ENCODE measurements at regions not wholly inside any gene's neighbourhood (a gene's known extent, or its start where the extent isn't known, plus 50 kb on each side); places are given as distances from the start of the nearest gene placed in this dataset.

DNA sequence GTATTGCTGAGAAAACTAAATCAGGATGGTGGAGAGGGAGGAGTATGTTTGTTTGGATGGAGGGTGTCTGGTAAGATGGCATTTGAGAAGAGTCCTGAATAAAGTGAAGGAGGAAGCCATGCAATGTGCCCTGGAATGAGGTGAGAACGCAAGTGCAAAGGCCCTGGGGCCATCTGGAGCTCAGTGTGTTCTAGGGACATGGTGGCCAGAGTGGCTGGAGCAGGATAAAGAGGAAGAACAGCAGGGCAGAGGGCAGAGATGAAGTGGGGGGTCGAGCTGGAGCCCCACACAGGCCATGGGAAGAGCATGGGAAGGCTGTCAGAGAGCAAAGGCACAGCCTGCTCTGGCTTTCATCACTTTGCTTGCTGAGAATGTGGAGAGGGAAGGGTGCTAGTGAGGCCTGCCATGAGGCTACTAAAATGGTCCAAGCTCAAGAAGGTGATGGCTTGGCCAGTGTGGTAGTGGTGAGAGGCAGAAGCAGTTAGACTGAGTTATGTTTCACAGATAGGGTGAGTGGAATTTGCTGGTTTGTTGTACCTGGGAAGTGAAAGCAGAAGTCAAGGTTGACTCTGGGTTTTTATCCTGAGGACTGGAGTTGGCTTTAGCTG is 234.1 kb downstream of the FOXL1 start:
- no peak overlapping the region for H3K4me3 ChIP-seq (ENCODE audit: low read depth, low read length)
- TF ChIP-seq CTCF (IDR thresholded peaks at IDR 0.05; ENCODE audit: insufficient read depth, low read depth, low read length, missing control alignments), result no peak
- DNase-seq (ENCODE audit: low read depth), result no peak

DNA sequence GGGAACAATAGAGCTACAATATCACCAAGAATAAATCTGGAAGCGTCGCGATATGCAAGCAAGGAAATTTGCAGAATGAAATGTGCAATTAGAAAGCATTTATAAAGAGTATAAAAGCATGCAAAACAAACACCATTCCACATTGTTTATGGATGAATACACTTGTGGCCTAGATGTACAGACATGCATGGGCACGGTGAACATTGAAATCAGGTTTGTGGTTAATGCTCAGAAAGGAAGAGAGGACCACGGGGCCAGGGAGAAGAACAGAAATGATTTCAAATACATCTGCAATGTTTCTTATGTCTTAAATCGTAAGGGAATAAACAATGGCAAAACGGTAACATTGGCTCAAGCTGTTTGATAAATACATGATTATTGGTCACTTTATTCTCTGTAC is 235.9 kb downstream of the FOXL1 start:
- DNase-seq (ENCODE audit: low read depth), result no peak
- no peak for TF ChIP-seq CTCF (IDR thresholded peaks at IDR 0.05; ENCODE audit: insufficient read depth, low read depth, low read length, missing control alignments)
- no peak overlapping the region for H3K4me3 ChIP-seq (ENCODE audit: low read depth, low read length)

GRCh38 chr16:86816930-86817625 is 238.7 kb downstream of the FOXL1 start:
- no peak for DNase-seq (ENCODE audit: low read depth)
- no peak for TF ChIP-seq CTCF (IDR thresholded peaks at IDR 0.05; ENCODE audit: insufficient read depth, low read depth, low read length, missing control alignments)
- no peak overlapping the region for H3K4me3 ChIP-seq (ENCODE audit: low read depth, low read length)

DNA sequence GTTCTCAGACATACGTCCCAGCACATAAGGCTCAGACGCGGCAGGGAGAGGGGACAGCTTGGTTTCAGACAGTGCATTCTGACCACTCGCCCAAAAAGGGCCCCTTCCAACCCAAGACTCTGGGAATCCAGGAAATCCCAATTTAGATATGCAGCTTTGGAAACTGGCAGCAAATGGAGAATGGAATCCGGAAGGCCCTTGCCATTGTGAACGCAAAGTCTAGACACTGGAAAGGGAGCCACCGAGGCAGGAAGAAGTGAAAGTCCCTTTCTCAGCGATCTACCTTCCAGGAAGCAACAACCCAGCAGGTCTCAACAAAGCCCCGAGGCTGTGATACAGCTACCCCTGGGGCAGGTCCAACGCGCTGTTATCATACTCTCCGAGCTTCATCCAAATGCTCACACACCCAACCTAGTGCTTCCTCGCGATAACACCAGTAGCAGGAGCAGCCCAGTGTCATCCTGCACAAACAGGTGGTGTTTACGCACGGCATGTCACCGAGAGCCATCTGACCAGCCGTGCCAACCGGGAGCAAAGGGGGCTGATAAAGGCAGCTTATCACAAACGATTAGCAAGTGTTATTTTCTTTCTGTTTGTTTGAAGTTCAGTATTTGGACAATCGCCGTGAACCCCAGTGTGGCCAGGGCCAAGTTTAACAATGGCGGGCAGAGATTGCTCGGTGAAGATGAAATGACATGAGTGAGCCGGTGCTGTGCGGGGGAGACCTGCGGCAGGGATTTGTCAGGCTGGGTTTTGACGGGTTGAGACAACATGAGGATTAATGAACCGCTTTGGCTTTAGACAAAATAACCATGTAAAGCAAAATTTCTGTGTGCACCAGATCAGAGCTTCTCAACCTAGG is 240.6 kb downstream of the FOXL1 start:
- no peak for TF ChIP-seq CTCF (IDR thresholded peaks at IDR 0.05; ENCODE audit: insufficient read depth, low read depth, low read length, missing control alignments)
- DNase-seq (ENCODE audit: low read depth), result no peak
- H3K4me3 ChIP-seq (ENCODE audit: low read depth, low read length), result no peak overlapping the region

GRCh38 chr16:86819533-86819892 is 241.2 kb downstream of the FOXL1 start:
- no peak for DNase-seq (ENCODE audit: low read depth)
- no peak for TF ChIP-seq CTCF (IDR thresholded peaks at IDR 0.05; ENCODE audit: insufficient read depth, low read depth, low read length, missing control alignments)
- no peak overlapping the region for H3K4me3 ChIP-seq (ENCODE audit: low read depth, low read length)

GRCh38 chr16:86821895-86822294 is 243.5 kb downstream of the FOXL1 start:
- no peak overlapping the region for H3K4me3 ChIP-seq (ENCODE audit: low read depth, low read length)
- TF ChIP-seq CTCF (IDR thresholded peaks at IDR 0.05; ENCODE audit: insufficient read depth, low read depth, low read length, missing control alignments), result no peak
- no peak for DNase-seq (ENCODE audit: low read depth)

All from GM12865 (cell line).